ENCODE measurements at regions not wholly inside any gene's neighbourhood (a gene's known extent, or its start where the extent isn't known, plus 50 kb on each side); places are given as distances from the start of the nearest gene placed in this dataset.

GRCh38 chr12:95413576-95413975 is 60.4 kb upstream of the METAP2 start:
- Histone ChIP-seq H3K36me3 (no peaks in the 10 kb centered on the region), H3K4me1 (no peaks in the 10 kb centered on the region), H3K27me3 (replicated peaks in 1 of 7) (peaks cover 0 to 4% (median 0%) of the 10 kb centered on the region in 7 donors), H3K4me3 (no peak overlapping the region), H3K9me3 (no peaks in the 10 kb centered on the region), H3K27ac (no peak overlapping the region)
- TF ChIP-seq POLR2AphosphoS5 (IDR thresholded peaks at IDR 0.05) (no peak), POLR2A (IDR thresholded peaks at IDR 0.05) (no peak)
- TF ChIP-seq, protein P1, sequence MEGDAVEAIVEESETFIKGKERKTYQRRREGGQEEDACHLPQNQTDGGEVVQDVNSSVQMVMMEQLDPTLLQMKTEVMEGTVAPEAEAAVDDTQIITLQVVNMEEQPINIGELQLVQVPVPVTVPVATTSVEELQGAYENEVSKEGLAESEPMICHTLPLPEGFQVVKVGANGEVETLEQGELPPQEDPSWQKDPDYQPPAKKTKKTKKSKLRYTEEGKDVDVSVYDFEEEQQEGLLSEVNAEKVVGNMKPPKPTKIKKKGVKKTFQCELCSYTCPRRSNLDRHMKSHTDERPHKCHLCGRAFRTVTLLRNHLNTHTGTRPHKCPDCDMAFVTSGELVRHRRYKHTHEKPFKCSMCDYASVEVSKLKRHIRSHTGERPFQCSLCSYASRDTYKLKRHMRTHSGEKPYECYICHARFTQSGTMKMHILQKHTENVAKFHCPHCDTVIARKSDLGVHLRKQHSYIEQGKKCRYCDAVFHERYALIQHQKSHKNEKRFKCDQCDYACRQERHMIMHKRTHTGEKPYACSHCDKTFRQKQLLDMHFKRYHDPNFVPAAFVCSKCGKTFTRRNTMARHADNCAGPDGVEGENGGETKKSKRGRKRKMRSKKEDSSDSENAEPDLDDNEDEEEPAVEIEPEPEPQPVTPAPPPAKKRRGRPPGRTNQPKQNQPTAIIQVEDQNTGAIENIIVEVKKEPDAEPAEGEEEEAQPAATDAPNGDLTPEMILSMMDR (IDR thresholded peaks at IDR 0.05 in 8 of 11, conservative IDR thresholded peaks at IDR 0.05 in 3 of 11) = no peak
- WGBS, 5 donors = 87 to 97% (median 93%) methylated on average over 3 of the region's 3 CpGs
- no peak for DNase-seq
- intact Hi-C loops (cut with DNase I; ENCODE audit: low total_unique reads) = no loop called here

DNA sequence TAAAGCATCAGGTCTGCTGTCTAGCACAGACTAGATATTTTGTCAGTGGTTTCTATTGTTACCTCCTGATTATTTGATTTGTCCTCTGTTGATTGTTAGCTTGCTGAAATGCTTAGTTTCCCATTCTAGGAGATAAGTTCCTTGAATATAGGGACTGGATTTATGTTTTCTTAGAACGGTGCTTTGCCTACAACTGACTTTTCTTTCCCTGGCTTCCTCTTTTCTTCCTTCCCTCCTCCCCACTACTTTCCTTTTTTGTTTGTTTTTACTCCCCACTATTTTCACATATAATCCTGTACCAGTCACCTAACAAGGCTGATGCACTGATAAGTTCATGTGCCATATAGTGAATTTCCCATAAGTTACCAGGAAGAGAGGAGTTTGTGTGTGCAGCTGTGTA is 58.5 kb upstream of the METAP2 start:
- H3K4me3 ChIP-seq = no peak overlapping the region
- no peaks in the 10 kb centered on the region for H3K36me3 ChIP-seq
- no peak overlapping the region for H3K27ac ChIP-seq
- no peaks in the 10 kb centered on the region for H3K9me3 ChIP-seq
- DNase-seq = no peak
- 33 to 52% (median 43%) methylated on average over 1 of the region's 1 CpG for WGBS, 5 donors
- no peaks in the 10 kb centered on the region for H3K27me3 ChIP-seq (replicated peaks in 1 of 7)
- intact Hi-C loops (cut with DNase I; ENCODE audit: low total_unique reads) = no loop called here
- H3K4me1 ChIP-seq = no peaks in the 10 kb centered on the region
- TF ChIP-seq, protein P1 (IDR thresholded peaks at IDR 0.05 in 8 of 11, conservative IDR thresholded peaks at IDR 0.05 in 3 of 11) = no peak
- TF ChIP-seq POLR2AphosphoS5 (IDR thresholded peaks at IDR 0.05) = no peak
- no peak for TF ChIP-seq POLR2A (IDR thresholded peaks at IDR 0.05)

DNA sequence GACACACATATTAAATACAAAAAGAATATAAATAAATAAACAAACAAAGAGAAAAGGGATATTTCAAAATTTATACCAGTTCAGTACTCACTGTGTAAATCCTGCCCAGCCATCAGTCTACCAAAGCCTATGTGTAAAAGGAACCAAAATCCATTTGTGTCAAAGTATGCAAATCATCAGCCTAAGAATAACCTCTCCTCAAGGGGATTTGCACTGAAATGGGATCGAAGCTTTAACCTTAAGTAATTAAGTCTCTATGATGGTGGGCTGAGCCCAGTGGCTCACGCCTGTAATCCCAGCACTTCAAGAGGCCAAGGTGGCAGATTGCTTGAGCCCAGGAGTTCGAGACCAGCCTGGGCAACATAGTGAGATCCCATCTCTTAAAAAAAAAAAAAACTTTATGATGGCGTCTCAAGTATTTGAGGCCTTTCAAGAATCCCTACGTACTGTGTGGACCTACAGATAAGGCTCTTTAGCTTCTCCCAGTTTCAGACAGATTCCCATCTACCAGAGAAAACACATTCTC is 57.8 kb upstream of the METAP2 start:
- TF ChIP-seq POLR2AphosphoS5 (IDR thresholded peaks at IDR 0.05) (no peak), POLR2A (IDR thresholded peaks at IDR 0.05) (no peak)
- TF ChIP-seq, protein P1 (IDR thresholded peaks at IDR 0.05 in 8 of 11, conservative IDR thresholded peaks at IDR 0.05 in 3 of 11) = no peak
- no peaks in the 10 kb centered on the region for H3K36me3 ChIP-seq
- H3K9me3 ChIP-seq = no peaks in the 10 kb centered on the region
- intact Hi-C loops (cut with DNase I; ENCODE audit: low total_unique reads) = no loop called here
- H3K4me3 ChIP-seq = no peak overlapping the region
- H3K27ac ChIP-seq = no peak overlapping the region
- no peaks in the 10 kb centered on the region for H3K27me3 ChIP-seq (replicated peaks in 1 of 7)
- DNase-seq = no peak
- WGBS, 5 donors = 65 to 91% (median 82%) methylated on average over 5 of the region's 5 CpGs
- no peaks in the 10 kb centered on the region for H3K4me1 ChIP-seq

DNA sequence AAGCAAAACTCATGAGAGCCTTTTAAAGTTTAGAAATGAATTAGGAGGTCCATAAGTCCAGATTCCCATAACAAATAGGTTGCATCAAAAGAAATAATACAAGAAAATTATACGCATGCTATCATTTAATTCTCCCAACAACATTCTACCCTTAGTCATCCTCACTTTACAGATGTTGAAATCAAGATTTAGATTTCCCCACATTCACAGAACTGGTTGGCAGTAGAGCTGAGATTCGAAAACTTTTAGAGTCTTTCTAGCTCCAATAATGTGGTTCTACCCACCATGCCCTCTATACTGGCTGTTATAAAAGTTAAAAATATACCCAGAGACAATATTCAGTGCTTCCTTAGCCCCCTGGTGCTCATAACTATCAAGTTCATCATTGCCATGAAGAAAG is 56.6 kb upstream of the METAP2 start:
- no peaks in the 10 kb centered on the region for H3K4me1 ChIP-seq
- no peak overlapping the region for H3K4me3 ChIP-seq
- H3K36me3 ChIP-seq = no peaks in the 10 kb centered on the region
- TF ChIP-seq POLR2AphosphoS5 (IDR thresholded peaks at IDR 0.05) (no peak), POLR2A (IDR thresholded peaks at IDR 0.05) (no peak)
- TF ChIP-seq, protein P1 (IDR thresholded peaks at IDR 0.05 in 8 of 11, conservative IDR thresholded peaks at IDR 0.05 in 3 of 11) = no peak
- no peak for DNase-seq
- 90 to 96% (median 94%) methylated on average over 2 of the region's 2 CpGs for WGBS, 5 donors
- no peak overlapping the region for H3K27ac ChIP-seq
- intact Hi-C loops (cut with DNase I; ENCODE audit: low total_unique reads) = no loop called here
- H3K9me3 ChIP-seq = no peaks in the 10 kb centered on the region
- H3K27me3 ChIP-seq (replicated peaks in 1 of 7) = no peaks in the 10 kb centered on the region

Measured in spleen (tissue), 11 donors.